ENCODE measurements at regions not wholly inside any gene's neighbourhood (a gene's known extent, or its start where the extent isn't known, plus 50 kb on each side); places are given as distances from the start of the nearest gene placed in this dataset.
A peak's percentile ranks its signal among the peaks of the same experiment; 100 is the strongest.

- DNase-seq: no peak
Measured at GRCh38 chr10:2850202-2850601, 217.1 kb upstream of the PFKP start.

GRCh38 chr10:2844925-2845324 is 222.4 kb upstream of the PFKP start:
- DNase-seq: no peak

GRCh38 chr10:2839081-2839725 is 228.1 kb upstream of the PFKP start:
- peak in 1 of 2 experiments; percentile 35 for DNase-seq

- no peak for DNase-seq
Measured at GRCh38 chr10:2837674-2838073, 229.7 kb upstream of the PFKP start.

GRCh38 chr10:2836921-2837662 is 230.3 kb upstream of the PFKP start:
- no peak for DNase-seq

GRCh38 chr10:2834214-2834613 is 233.1 kb upstream of the PFKP start:
- DNase-seq: no peak

GRCh38 chr10:2831509-2831908 is 235.8 kb upstream of the PFKP start:
- no peak for DNase-seq

GRCh38 chr10:2828741-2829140 is 238.6 kb upstream of the PFKP start:
- no peak for DNase-seq

GRCh38 chr10:2826675-2827074 is 240.7 kb upstream of the PFKP start:
- no peak for DNase-seq

GRCh38 chr10:2825841-2826240 is 241.5 kb upstream of the PFKP start:
- DNase-seq: no peak

GRCh38 chr10:2817940-2818636 is 249.3 kb upstream of the PFKP start:
- DNase-seq: no peak

- no peak for DNase-seq
Measured at GRCh38 chr10:2813693-2814092, 253.7 kb upstream of the PFKP start.

GRCh38 chr10:2813286-2813685 is 254.1 kb upstream of the PFKP start:
- no peak for DNase-seq

- DNase-seq: no peak
Measured at GRCh38 chr10:2812631-2813030, 254.7 kb upstream of the PFKP start.

GRCh38 chr10:2800178-2800577 is 267.2 kb upstream of the PFKP start:
- no peak for DNase-seq

- DNase-seq: no peak
Measured at GRCh38 chr10:2798336-2799022, 268.9 kb upstream of the PFKP start.

- DNase-seq: no peak
Measured at GRCh38 chr10:2791774-2792443, 275.4 kb upstream of the PFKP start.

GRCh38 chr10:2790396-2791188 is 276.8 kb upstream of the PFKP start:
- no peak for DNase-seq

- no peak for DNase-seq
Measured at GRCh38 chr10:2786251-2786650, 281.1 kb upstream of the PFKP start.

- DNase-seq: no peak
Measured at GRCh38 chr10:2784766-2785165, 282.6 kb upstream of the PFKP start.

- DNase-seq: no peak
Measured at GRCh38 chr10:2782950-2783349, 284.4 kb upstream of the PFKP start.

- DNase-seq: no peak
Measured at GRCh38 chr10:2782265-2782664, 285.1 kb upstream of the PFKP start.

All from stimulated activated CD4-positive, alpha-beta T cell treated with anti-CD3 and anti-CD28 coated beads, Interleukin-4, amount 100 ng/mL, for 4 hours (primary cell).